MV-4-11 (cell line): ENCODE measurements at regions not wholly inside any gene's neighbourhood (a gene's known extent, or its start where the extent isn't known, plus 50 kb on each side); places are given as distances from the start of the nearest gene placed in this dataset.

ENCODE experiments used
- DNase-seq: peaks from one replicate; lab custom pipeline; 2025; lab: John Stamatoyannopoulos, UW

DNA sequence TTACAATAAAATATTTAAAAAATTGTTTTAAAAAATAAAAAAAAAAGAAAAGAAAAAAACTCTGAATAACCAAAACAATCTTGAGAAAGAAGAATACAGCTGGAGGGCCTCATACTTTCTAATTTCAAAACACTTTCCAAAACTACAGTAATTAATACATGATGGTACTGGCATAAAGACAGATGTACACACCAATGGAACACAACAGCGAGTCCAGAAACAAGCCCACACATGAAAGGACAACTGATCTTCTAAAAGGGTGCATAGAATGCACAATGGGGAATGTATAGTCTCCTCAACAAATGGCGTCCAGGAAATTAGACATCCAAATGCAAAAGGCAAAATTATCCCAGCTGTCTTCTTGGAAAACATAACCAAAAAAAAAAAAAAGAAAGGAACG lies 99.6 kb downstream of the LURAP1L start:
- no peak for DNase-seq

DNA sequence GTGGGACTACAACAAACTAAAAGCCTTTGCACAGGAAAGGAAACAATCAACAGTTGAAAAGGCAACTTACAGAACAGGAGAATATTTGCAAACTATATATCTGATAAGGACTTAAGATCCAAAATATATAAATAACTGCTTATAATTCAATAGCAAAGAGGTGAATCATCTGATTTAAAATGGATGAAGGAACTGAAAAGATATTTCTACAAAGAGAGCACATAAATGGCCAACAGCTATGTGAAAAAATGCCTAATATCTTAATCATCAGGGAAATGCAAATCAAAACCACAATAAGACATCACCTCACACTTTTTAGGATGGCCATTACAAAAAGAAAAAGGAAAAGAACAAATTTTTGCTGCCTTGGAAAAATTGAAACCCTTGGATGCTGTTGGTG lies 100.4 kb downstream of the LURAP1L start:
- no peak for DNase-seq

DNA sequence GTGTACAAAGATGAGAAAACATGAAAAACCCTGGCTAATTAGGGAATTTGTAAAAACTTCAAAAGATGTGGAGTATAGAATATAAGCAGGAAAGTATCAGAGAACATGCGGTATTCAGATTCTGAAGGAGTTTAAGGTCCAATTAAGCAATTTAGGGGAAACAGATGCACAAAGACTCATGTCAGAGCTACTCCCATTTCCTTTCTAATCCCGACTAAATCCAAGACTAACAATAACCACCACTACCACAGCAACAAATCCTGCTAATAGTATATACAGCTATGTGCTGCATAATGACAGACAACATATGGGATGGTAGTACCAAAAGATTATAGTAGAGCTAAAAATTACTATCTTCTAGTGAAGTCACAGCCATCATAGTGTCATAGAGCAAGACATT lies 102.1 kb downstream of the LURAP1L start:
- no peak for DNase-seq

DNA sequence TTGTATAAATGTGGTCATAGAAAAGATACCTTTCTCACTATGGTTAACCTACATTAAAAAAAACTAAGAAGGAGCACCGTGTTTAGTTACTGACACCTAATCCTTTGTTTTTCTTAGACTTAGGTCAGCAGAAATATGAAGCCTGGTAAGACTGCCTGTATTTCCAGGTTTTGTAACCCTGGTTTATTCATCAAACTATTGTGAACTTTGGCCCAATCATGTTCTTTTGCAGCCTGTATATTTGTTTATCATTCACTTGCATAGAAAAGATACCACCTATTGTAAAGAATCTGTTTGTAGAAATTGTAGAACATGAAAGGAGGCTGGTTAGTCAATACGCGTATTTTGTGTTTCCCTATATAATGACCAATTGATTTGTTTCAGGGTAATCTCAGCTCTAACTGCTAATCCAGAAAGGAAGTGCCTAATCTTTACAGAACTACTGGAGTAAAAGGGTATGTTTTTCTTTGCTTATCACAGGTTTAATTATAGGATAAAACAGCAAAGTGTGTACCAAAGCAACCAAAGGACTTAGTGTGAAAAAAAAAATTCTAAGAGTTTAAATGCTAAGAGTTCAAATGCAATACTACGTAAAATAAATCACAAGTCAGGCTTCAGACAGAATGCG lies 103.6 kb downstream of the LURAP1L start:
- DNase-seq, result no peak

DNA sequence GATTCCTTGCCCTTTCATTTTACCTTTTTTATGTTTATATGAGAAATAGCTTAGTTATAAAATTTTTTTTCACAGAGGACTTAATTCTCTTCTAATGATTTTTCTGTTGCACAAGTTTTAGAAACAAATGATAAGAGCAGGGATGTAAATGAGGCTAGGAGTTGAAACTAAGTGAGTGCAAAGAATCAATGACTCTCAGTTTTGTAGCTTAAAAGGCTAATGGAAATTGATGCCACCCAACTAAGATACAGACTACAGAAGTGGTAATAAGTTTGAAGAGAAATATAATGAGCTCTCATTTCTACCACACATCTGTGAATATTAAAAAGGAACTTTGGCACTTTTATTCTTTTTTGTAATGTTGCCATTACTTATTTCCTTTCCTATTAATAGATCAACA lies 105.1 kb downstream of the LURAP1L start:
- DNase-seq, result no peak

DNA sequence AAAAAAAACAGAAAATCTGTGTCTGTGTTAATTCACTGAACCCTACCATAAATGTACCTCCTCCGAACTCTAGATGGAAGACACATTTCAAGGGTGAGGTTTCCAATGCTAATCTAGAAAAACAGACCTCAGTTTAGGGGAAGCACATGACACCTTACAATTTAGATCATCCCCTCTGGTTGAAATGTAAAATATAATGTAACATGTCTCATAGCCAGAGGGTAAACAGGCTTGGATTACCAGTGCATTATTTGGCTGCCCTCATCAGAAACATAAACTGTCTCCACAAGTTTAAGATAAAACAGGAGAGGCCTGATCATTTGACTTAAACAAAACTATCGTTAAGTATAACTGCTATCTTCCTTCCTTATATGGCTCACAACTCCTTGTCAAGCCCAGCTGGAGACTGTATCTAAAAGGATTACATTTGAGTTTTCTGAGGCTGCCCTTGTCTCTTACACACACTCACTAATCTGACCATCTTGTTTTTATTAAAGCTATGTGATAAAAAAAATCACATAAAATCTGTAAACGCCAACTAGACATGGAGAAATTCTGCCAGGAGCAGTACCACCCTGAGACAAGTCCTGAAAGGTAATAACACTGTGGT lies 105.7 kb downstream of the LURAP1L start:
- no peak for DNase-seq

DNA sequence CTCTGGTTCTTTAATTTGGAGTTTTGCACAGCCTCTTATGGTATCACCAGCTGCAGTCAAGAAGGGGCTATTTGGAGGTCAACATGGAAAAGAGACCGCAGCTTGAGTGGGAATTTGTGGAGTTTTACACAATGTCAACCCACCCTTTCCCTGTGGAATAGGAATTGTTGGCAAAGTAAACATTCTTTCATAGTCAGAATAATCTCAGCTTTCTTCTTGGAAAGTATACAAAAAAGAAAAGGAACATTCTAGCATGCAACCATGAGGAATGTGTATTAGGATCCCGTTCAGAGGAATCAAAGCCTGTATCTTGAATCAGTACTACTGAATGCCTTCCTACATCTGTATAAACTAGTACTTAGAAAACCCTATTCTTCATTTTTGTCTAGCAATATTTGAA lies 107.6 kb downstream of the LURAP1L start:
- DNase-seq, result no peak

DNA sequence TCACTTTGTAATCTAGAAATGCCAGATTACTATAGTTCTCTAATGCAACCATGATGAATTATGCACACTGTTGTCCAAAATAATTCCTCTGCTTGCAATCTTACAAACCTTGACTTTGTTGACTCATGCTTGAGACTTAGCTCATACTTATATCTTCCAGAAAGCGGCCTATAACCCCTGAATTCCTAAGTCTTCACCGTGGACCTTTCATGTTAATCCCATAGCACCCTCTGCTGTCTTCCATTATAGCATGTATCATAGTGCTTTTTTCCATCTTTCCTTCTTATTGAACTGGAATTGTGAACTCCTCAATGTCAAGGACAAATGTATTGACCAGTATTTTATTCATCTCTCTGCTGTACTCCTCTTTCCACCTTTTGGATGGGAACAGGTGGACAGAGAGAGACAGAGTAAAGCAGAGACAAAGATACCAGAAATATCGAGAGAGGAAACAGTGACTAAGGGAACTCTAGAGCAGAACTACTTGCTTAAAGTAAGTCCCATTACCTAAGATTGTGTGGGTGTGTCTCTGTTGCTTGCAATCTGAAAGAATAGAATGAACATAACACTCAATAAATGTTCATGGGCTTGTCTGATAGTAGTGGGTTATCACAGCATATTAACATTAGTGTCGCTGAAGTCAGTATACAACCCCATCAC lies 110.0 kb downstream of the LURAP1L start:
- no peak for DNase-seq

DNA sequence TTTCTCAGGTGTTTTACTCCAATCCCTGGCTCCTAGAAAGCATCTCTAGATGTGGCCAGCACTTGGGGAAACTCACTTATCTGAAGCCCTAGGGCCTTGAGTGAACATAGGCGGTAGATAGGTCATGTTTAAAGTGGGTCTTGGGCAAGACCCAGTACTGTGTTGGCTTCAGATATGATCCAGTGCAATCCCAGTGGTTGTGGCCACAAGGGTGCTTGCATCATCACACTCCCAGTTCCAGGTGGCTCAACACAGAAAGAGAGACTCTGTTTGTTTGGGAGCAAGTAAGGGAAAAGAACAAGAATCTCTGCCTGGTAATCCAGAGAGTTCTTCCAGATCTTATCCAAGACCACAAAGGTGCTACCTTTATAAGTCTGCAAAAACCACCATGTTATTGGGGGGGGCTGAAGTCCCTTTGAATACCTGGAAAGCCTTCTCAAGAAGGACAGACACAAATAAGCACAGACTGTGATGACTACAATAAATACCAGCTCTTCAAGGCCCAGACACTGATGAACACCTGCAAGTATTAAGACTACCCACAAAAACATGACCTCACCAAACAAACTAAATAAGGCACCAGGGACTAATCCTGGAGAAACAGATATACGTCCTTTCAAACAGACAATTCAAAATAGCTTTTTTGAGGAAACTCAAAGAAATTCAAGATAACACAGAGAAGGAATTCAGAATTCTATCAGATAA lies 114.7 kb downstream of the LURAP1L start:
- DNase-seq, result no peak

DNA sequence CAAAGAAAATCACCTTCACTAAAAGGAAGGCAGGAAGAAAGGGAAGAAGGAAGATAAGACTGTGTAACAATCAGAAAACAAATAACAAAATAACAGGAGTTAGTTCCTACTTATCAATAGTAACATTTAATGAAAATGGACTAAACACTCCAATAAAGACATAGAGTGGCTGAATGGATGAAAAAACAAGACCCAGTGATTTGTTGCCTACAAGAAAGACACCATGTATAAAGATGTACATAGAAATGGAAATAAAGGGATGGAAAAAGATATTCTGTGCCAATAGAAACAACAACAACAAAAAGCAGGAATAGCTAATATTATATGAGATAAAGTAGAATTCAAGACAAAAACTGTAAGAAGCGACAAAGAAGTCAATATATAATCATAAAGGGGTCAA lies 116.8 kb downstream of the LURAP1L start:
- no peak for DNase-seq

DNA sequence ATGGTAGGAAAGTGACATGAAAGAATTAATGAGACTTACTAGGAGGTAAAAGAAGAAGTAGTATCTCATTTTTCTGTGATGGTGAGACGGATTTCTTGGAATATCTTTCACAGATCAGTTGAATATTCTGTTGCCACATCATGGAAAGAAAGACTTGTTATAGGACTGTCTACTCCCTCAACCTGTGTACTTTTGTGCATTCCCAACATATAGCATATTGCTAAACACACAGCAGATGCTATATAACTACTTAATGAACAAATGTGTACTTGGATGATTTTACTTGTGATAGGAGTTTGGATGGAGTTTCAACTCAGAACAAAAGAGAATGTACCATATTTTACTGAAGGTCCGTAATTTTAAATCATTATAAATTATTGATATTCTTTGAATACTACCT lies 128.5 kb downstream of the LURAP1L start:
- no peak for DNase-seq

DNA sequence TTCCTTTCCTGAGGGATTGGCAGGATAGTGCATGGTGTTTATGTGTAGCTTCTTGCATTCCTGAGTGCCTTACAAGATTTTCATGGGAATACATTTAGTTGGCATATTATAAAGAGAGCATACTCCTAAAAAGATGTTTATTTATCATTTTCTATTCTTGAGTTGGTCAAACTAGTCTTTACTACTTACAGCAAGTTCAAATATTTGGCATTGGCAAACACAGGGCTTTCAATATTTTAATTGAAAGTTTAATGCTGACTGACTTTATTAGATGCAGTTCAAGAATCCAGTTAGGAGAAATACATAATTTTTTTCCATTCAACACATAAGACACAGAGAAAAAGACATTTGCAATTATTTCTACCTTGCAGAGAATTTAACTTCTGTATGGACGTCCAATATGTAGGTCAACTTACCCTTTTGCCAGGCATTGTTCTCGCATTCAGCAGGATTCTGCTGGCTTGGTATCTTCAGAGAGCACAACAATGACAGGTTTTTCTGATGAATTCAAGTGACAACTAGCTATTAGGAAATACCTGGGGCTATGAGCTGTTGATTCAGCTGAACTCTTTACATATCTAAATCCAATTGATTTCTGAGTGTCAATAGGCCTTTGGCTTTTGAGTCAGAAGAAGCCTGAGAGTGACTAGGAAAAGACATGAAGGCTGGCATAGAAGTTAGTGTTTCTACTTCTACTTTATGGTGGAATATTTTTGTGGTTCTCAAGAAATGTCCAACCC lies 129.6 kb downstream of the LURAP1L start:
- DNase-seq, result no peak

DNA sequence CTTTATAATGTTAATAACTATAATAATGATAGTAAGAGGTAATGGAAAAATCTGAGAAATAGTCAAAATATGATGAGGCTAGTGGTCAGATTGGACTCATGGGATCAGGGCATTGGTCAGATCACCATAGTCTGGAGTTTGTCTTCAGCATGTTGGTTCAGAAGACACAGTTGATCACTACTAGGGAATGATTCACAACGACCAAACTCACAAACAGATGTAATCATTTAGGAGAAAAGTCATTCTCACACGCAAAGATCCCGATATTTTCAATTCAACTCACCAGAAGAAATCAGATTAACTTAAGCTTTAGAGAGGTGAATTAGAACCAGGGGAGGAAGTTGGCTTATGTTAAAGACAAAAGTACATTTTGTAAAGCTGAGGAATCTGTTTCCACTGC lies 131.8 kb downstream of the LURAP1L start:
- DNase-seq, result no peak

DNA sequence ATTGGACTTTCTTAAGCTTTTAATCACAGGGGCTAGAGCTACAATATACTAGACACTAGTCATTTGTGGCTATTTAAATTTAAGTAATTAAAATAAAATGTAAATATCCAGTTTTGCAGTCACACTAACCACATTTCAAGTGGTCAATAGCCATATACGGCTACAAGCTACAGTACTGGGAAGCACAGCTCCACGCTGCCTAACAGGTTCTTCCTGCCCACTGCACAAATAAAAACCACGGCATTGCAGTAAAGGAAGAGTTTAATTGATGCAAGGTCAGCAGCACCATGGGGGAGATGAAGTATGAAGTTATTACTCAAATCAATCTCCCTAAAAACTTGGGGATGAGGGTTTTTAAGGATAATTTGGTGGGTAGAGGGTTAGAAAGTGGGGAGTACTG lies 134.1 kb downstream of the LURAP1L start:
- DNase-seq, result no peak

DNA sequence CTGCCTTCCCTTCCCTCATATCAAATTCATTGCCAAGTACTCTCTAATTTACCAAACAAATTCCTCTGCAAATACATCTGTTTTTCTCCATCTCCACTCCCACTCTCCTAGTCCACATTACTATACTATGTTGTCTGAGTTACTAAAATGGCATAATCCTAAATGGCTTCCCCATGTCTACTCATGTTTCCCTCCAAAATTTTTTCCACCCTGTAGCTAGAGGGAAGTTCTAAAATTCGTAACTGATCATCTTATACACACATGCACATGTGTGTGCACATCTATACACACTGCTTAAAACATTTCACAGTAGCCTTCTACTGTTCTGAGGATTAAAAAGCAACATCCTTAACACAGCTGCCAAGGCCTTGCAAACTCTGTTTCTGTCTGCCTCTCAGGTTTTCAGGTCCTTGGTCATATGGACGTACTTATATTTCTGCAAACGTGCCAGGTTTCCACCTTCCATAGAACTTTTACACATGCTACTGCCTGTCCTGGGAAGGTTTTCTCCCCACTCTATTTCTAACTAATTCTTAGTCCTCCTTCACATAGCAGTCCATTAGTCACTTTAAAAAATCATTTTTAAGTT lies 140.6 kb downstream of the LURAP1L start:
- DNase-seq, result no peak

DNA sequence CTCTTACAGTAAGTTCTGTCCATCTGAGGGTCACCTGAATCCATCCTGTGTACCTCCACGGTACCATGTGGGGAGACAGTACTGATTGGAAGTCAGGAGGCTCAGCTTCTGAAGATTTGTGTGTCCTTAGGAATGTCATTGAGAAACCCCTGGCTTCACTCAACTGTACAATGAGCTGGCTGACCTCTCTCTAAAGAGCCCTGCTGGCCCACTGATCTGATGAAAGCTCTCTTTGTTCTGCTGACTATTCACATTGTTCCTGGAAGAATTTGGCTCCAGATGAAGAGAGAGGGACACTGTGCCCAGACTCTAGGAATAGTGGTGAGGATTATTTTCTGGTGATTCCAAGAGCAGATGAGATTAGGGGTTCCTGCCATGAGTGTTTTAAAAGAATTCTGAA lies 141.2 kb downstream of the LURAP1L start:
- DNase-seq, result no peak

DNA sequence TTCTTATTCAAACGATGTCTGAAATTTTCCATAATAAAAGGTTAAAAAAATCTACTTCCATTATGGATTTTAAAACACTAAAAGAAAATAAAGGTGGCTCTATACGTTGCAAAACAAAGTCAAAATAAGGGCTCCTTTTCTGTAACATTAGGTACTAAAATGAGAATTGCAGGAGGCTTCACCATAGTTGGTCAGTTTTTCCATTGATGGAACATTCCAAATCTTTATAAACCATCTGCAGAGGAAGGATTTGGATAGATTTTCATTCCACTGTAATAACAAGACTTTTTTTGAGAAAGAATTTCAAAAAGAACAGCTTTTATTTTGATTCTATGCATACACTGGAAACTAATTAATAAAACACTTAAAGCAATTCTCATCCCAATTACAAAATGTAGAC lies 145.6 kb downstream of the LURAP1L start:
- no peak for DNase-seq

DNA sequence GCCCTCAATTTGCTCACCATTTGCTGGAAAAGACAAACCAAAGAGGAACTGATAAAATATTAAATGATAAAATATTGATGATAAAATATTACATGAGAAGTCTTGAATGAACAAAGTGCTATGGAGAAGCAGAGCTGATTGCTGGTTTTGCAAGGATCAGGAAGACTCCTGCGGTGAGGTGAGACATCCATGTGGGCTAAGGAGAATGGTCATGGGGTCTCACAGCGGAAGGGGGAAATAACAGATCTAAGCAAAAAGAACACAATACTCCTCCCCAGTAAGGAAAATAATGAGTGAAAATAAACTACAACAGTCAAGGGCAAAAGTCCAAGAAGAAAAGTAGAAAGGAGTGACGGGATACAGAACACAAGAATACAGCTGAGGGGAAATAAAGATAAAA lies 146.8 kb downstream of the LURAP1L start:
- DNase-seq, result no peak

DNA sequence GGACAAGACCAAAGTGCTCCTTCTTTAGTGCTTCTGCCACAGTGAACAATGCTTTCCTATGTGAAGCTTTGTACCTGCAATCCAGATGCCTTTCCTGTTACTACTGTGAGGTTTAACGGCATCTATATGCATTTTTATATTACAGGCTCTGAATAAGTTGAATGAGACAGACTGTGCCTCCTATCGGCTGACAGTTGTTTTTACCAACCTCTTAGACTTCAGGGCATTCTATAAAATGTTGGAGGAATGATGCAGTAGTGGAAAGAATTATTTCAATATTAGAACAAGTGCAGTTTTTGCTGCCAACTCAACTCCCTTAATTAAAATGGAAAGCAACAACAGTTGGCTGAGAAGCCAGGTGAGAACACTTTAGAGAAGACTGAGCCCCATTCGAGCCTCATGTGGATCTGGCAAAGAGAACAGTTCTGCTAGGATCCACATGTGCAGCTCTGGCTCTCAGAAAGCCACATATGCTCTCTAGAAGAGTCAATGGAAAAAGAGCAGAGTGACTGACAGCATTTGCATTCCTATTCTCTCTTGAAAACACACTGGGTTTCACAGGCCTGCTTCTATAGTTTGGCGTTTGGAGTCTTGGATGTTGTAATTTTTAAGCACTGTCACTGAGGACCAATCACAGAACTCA lies 147.5 kb downstream of the LURAP1L start:
- DNase-seq, result no peak

DNA sequence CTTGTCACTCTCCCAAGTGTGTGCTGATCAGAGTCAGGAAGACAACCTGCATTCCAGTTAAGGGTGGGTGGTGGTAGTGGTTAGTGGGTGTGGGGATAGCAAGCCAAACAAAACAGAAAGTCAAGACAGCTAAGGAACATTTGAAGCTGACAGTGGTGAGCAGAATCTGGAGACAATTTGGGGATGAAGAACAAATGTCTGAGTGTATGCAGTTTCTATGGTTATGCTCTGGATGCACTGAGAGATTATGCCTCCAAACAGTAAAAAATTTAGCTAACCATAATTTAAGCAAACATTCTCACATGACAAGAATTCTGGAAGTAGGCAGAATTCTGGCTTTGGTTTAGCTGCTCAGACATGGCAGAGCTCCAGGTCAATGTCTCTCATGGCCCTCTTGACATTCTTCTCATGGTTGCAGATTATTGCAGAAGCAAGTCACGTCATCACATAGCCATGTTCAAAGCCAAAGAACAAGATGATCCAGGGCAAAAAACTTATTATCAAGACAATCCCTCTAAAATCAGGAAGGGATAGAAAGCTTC lies 148.7 kb downstream of the LURAP1L start:
- DNase-seq, result no peak

DNA sequence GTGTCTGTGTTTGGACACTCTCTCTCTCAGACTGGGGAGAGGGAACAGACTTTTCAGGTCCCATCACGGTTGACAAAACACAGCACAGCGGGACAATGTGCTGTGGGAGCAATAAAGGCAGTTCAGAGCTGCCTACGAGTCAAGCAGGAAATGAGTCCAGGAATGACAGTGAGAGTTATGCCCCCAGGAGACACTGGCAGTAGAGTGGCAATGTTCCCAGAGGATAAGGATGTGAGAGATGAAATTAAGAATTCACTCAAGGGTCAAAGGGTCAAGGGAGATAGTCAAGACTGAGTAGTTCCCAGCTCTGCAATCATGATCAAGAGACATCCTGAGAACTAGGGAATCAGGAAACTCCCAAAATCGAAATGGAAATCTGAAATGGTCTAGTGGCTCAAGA lies 156.1 kb downstream of the LURAP1L start:
- DNase-seq, result no peak
